ENCODE measurements at regions not wholly inside any gene's neighbourhood (a gene's known extent, or its start where the extent isn't known, plus 50 kb on each side); places are given as distances from the start of the nearest gene placed in this dataset.

DNA sequence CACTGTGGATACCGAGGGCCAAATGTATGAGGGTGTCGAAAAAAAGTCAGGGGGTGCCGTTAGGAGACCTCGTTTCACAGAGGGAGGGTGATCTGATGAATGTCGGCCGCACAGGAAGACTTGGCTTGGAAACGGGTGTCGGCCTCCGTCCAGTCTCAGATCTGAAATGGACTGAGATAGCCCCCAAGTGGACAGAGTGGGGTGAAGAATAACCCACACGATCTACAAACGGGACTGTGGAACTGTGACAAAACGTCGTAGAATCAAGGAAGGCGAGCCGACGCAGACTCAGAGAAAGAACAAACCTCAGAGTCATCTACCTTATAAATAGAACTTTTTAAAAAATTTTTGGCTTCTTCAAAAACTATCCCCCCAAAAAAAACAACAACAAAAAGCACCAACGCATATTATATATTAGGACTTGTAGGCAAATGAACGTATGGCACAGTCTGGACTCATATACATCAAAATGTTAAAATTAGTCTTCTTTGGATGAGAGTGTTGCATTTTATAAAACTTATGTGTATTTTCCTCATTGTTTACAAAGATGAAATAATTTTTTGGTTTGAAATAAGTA lies 63.8 kb upstream of the IRF2 start:
- H3K36me3 Mint-ChIP-seq (ENCODE audit: insufficient read depth in 2 of 2), result peaks cover 0 to 4% of the 10 kb centered on the region in 2 donors
- H3K27me3 Mint-ChIP-seq (ENCODE audit: low read depth), result no peaks in the 10 kb centered on the region
- peak overlapping the region; percentile 93 for H3K27ac Mint-ChIP-seq
- ATAC-seq (replicated peaks in 1 of 2) (peak; percentile 56 to 70), DNase-seq (peak; percentile 63 to 77)
- H3K9me3 Mint-ChIP-seq, result no peaks in the 10 kb centered on the region
- peak overlapping the region; percentile 88 to 96 for H3K4me3 Mint-ChIP-seq
- peaks cover 66% of the 10 kb centered on the region for H3K4me1 Mint-ChIP-seq (ENCODE audit: low read depth)

- no peaks in the 10 kb centered on the region for H3K27me3 Mint-ChIP-seq (ENCODE audit: low read depth)
- H3K4me1 Mint-ChIP-seq (ENCODE audit: low read depth), result peaks cover 71% of the 10 kb centered on the region
- ATAC-seq (replicated peaks in 1 of 2) (peak; percentile 78), DNase-seq (peak; percentile 92)
- H3K36me3 Mint-ChIP-seq (ENCODE audit: insufficient read depth in 2 of 2), result peaks cover 0 to 4% of the 10 kb centered on the region in 2 donors
- no peaks in the 10 kb centered on the region for H3K9me3 Mint-ChIP-seq
- peak overlapping the region; percentile 93 for H3K27ac Mint-ChIP-seq
- peak overlapping the region; percentile 88 to 96 for H3K4me3 Mint-ChIP-seq
Observed at GRCh38 chr4:184537269-184538022, 63.1 kb upstream of the IRF2 start.

DNA sequence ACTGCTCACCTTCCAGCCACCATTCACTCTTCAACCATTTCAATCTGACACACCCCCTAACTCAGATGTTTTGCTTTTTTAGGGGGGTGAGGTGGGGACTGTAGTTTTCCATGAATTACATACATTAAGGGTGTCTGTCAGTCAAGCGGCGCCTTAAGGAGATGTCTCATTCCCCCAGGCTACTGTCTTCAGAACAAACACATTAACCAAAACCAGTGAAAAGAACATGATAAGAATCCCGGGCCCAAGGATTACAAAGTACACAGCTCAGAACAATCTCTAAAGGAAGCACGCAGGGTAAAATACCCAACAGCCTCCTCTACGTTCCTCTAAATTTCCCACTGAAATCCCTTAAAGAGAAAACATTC lies 62.5 kb upstream of the IRF2 start:
- Mint-ChIP-seq H3K4me3 (peak overlapping the region; percentile 88 to 96), H3K27ac (peak overlapping the region; percentile 93), H3K36me3 (ENCODE audit: insufficient read depth in 2 of 2) (peaks cover 0 to 4% of the 10 kb centered on the region in 2 donors), H3K27me3 (ENCODE audit: low read depth) (no peaks in the 10 kb centered on the region), H3K4me1 (ENCODE audit: low read depth) (peaks cover 69% of the 10 kb centered on the region), H3K9me3 (no peaks in the 10 kb centered on the region)
- DNase-seq (no peak), ATAC-seq (replicated peaks in 1 of 2) (peak; percentile 2 to 15)

GRCh38 chr4:184536065-184536880 lies 61.9 kb upstream of the IRF2 start:
- no peak for DNase-seq
- ATAC-seq (replicated peaks in 1 of 2), result no peak
- Mint-ChIP-seq H3K9me3 (no peaks in the 10 kb centered on the region), H3K27ac (peak overlapping the region; percentile 93), H3K4me3 (peak overlapping the region; percentile 88 to 96), H3K36me3 (ENCODE audit: insufficient read depth in 2 of 2) (peaks cover 0 to 4% of the 10 kb centered on the region in 2 donors), H3K4me1 (ENCODE audit: low read depth) (peaks cover 68% of the 10 kb centered on the region), H3K27me3 (ENCODE audit: low read depth) (no peaks in the 10 kb centered on the region)

GRCh38 chr4:184534511-184535391 lies 60.4 kb upstream of the IRF2 start:
- Mint-ChIP-seq H3K4me1 (ENCODE audit: low read depth) (peaks cover 66% of the 10 kb centered on the region), H3K36me3 (ENCODE audit: insufficient read depth in 2 of 2) (peaks cover 0 to 4% of the 10 kb centered on the region in 2 donors), H3K9me3 (no peaks in the 10 kb centered on the region), H3K27ac (peak overlapping the region; percentile 94), H3K4me3 (peak overlapping the region; percentile 65 to 88), H3K27me3 (ENCODE audit: low read depth) (no peaks in the 10 kb centered on the region)
- ATAC-seq (replicated peaks in 1 of 2) (peak; percentile 63 to 66), DNase-seq (no peak)

DNA sequence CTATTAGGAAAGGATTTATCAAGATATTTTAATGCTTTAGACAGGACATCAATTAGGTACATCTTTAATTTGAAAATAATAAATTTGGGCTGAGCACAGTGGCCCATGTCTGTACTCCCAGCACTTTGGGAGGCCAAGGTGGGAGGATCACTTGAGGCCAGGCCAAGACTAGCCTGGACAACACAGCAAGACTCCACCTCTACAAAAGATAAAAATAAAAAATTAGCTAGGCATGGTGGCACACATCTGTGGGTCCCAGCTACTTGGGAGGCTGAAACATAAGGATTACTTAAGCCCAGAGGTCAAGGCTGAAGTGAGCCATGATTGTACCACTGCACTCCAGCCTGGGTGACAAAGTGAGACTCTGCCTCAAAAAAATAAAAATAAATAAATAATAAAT lies 59.6 kb upstream of the IRF2 start:
- peaks cover 68% of the 10 kb centered on the region for H3K4me1 Mint-ChIP-seq (ENCODE audit: low read depth)
- no peak for DNase-seq
- no peaks in the 10 kb centered on the region for H3K27me3 Mint-ChIP-seq (ENCODE audit: low read depth)
- H3K27ac Mint-ChIP-seq, result peak overlapping the region; percentile 34
- H3K36me3 Mint-ChIP-seq (ENCODE audit: insufficient read depth in 2 of 2), result peaks cover 0 to 4% of the 10 kb centered on the region in 2 donors
- no peak for ATAC-seq (replicated peaks in 1 of 2)
- H3K9me3 Mint-ChIP-seq, result no peaks in the 10 kb centered on the region
- peak overlapping the region in 1 of 2 donors; percentile 15 for H3K4me3 Mint-ChIP-seq

GRCh38 chr4:184531008-184531407 lies 56.7 kb upstream of the IRF2 start:
- H3K4me3 Mint-ChIP-seq, result no peak overlapping the region
- peaks cover 0 to 1% of the 10 kb centered on the region in 2 donors for H3K36me3 Mint-ChIP-seq (ENCODE audit: insufficient read depth in 2 of 2)
- no peak overlapping the region for H3K27ac Mint-ChIP-seq
- no peaks in the 10 kb centered on the region for H3K27me3 Mint-ChIP-seq (ENCODE audit: low read depth)
- H3K4me1 Mint-ChIP-seq (ENCODE audit: low read depth), result peaks cover 49% of the 10 kb centered on the region
- H3K9me3 Mint-ChIP-seq, result no peaks in the 10 kb centered on the region
- DNase-seq (no peak), ATAC-seq (replicated peaks in 1 of 2) (no peak)

DNA sequence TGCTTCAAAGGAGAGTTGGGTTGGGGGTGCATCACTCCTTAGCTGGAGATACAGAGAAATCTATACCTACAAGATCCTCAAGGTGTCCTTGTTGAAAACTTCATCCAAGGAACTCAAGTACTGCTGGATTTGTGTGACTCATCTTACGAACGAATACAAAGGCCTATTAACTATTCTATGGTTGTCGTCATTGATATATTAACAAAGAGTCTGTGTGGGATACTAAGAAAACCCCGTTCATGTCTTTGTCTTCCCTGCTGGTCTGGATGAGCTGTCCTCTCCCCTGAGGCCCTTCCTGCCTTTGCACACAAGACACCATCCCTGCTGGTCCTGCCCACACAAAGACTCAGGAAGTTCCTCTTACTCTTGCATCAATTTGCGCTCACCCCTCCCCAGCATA lies 54.9 kb upstream of the IRF2 start:
- H3K4me1 Mint-ChIP-seq (ENCODE audit: low read depth), result peaks cover 32% of the 10 kb centered on the region
- ATAC-seq (replicated peaks in 1 of 2) (no peak), DNase-seq (no peak)
- no peak overlapping the region for H3K4me3 Mint-ChIP-seq
- no peaks in the 10 kb centered on the region for H3K27me3 Mint-ChIP-seq (ENCODE audit: low read depth)
- no peak overlapping the region for H3K27ac Mint-ChIP-seq
- H3K9me3 Mint-ChIP-seq, result peaks cover 8 to 10% of the 10 kb centered on the region in 2 donors
- H3K36me3 Mint-ChIP-seq (ENCODE audit: insufficient read depth in 2 of 2), result peaks cover 9 to 11% of the 10 kb centered on the region in 2 donors

DNA sequence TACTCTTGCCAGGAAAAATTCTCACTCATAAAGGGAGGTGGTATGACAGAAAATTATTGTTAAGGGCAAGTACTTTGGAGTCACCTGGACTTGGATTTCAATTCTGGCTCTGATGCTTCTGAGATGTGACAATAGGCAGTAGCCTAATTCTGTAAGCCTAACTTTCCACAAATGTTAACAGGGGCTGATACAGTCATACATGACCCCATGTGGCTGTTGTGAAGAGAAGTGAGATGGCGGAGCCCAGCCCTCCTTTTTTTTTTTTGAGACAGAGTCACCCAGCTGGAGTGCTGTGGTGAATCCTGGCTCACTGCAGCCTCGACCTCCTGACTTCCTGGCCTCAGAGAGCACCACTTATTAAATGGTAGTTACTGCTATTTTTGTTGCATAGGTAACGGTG lies 54.4 kb upstream of the IRF2 start:
- Mint-ChIP-seq H3K27ac (no peak overlapping the region), H3K27me3 (ENCODE audit: low read depth) (no peaks in the 10 kb centered on the region), H3K4me3 (no peak overlapping the region), H3K36me3 (ENCODE audit: insufficient read depth in 2 of 2) (peaks cover 9 to 11% of the 10 kb centered on the region in 2 donors), H3K4me1 (ENCODE audit: low read depth) (peaks cover 29% of the 10 kb centered on the region), H3K9me3 (peaks cover 9 to 12% of the 10 kb centered on the region in 2 donors)
- ATAC-seq (replicated peaks in 1 of 2) (peak in 1 of 2 donors; percentile 29), DNase-seq (no peak)

GRCh38 chr4:184528051-184528450 lies 53.7 kb upstream of the IRF2 start:
- Mint-ChIP-seq H3K27ac (no peak overlapping the region), H3K4me3 (no peak overlapping the region), H3K9me3 (peaks cover 10 to 12% of the 10 kb centered on the region in 2 donors), H3K36me3 (ENCODE audit: insufficient read depth in 2 of 2) (peaks cover 9 to 15% of the 10 kb centered on the region in 2 donors), H3K4me1 (ENCODE audit: low read depth) (peaks cover 23% of the 10 kb centered on the region), H3K27me3 (ENCODE audit: low read depth) (no peaks in the 10 kb centered on the region)
- ATAC-seq (replicated peaks in 1 of 2) (no peak), DNase-seq (no peak)

DNA sequence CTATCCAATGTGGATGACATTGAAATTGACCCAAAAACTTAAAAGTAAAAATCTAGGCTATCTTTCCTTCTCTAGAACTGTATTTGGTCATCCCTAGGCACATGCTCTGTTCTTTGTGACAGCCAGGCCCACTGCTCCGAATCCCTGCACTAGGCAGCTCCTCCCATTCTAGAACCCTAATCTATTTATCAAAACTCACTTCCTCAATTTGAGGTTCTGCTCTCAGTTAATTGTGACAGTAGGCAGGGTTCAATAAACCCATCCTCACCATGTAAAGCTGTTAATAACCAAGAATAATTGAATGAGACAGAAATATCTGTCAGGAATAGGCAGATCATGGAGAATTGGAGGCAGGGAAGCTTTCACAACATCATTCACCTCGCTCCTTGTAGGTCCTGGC lies 51.9 kb upstream of the IRF2 start:
- H3K9me3 Mint-ChIP-seq, result peaks cover 12 to 16% of the 10 kb centered on the region in 2 donors
- no peak overlapping the region for H3K27ac Mint-ChIP-seq
- DNase-seq, result no peak
- peaks cover 10% of the 10 kb centered on the region for H3K4me1 Mint-ChIP-seq (ENCODE audit: low read depth)
- peaks cover 9 to 18% of the 10 kb centered on the region in 2 donors for H3K36me3 Mint-ChIP-seq (ENCODE audit: insufficient read depth in 2 of 2)
- H3K27me3 Mint-ChIP-seq (ENCODE audit: low read depth), result no peaks in the 10 kb centered on the region
- no peak overlapping the region for H3K4me3 Mint-ChIP-seq
- no peak for ATAC-seq (replicated peaks in 1 of 2)
